ENCODE measurements at regions not wholly inside any gene's neighbourhood (a gene's known extent, or its start where the extent isn't known, plus 50 kb on each side); places are given as distances from the start of the nearest gene placed in this dataset.
A peak's percentile ranks its signal among the peaks of the same experiment; 100 is the strongest.
"Not testable (repeated sequence)": the region's sequence is repeated elsewhere in the genome, so short reads cannot be mapped to it uniquely, and the experiment has no call there.

DNA sequence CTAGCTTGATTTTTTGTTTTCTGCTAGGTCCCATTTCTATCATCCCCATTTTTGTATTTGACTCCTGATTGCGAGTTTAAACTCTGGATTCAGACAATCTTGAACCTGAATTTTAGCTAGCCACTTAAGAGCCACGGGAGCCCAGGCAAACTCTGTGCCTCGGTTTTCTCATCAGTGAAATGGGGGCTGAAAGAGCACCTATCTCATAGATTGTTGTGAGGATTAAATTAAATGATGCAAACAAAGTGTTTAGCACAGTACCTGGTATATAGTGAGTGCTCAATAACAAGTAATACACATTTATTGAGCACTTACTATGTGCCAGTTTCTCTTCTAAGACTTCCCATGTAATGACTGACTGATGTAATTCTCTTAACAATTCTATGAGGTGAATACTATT is 158.1 kb upstream of the POU3F1 start:
- no peak for DNase-seq

DNA sequence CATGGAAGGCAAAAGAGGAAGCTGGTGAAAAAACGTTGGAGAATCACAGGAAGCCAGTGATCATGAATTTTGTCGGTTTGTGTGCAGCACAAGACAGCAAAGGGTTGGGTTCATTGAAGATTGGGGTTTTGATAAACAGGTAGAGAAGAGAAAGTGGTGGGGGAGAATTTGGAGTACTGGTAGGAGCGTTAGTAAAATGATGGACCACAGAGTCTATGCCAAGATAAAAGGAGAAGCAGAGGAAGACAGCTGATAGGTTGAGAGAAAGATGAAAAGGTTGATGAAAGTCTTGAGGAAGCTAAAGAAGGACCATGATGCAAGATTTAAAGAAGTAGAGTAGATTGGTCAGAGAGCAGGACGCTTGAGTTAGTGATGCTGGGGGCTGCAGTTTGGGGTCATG is 156.8 kb upstream of the POU3F1 start:
- DNase-seq = no peak

GRCh38 chr1:38201431-38201830 is 154.8 kb upstream of the POU3F1 start:
- no peak for DNase-seq

DNA sequence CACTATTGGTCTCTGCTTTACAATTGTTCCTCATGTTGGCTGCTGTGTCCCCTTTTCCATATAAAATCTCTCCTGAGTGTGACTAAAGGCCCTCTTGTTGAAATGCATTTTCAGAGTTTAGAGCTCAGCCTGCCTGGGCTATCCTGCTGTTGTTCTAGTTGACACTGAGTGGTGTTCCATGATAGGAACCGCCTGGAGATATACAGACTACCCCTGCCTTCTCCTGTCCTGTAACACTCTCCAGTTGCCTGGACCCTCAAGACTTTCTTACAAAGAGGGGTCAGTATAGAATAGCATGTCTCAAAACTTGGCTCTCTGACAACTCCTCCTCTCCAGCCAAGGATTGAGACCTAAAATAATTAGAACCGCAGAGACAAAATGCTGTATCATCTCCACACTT is 152.0 kb upstream of the POU3F1 start:
- DNase-seq = no peak

- no peak for DNase-seq
Observed at GRCh38 chr1:38198099-38198498, 151.5 kb upstream of the POU3F1 start.

DNA sequence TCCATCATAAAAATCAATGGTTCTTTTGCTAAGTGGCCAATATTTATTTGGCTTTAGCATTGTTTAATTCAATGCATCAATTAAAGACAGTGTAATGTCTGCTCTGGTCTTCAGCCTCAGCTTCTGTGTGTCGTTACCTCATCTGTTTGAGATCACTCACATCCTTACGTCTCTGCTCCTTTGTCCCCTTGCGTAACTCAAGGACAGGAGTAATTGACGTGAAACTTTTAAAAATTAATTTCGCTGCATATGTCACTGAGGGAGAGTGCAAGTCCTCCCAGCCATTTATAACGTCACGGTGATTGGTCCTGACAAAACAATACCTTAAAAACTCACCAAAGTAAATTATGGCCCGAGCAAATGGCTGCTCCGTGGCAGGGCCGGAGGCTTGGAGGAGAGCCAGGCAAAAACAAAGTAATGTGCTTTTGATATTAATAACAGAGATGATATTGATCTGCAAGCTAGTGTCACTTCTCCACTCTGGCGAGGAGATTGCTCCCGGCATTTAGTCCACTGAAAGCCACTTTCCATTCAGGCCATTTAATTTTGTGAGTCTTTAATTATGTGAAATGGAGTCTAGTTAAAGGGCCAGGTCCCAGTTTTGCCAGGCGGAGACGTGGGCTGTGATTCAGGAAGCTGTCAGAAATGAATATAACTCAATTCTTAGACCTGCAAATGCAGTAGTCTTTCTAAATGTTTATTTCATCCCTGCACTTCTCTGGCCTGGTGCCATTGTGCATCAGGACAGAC is 150.9 kb upstream of the POU3F1 start:
- DNase-seq = no peak

GRCh38 chr1:38194472-38194871 is 147.9 kb upstream of the POU3F1 start:
- DNase-seq = no peak

DNA sequence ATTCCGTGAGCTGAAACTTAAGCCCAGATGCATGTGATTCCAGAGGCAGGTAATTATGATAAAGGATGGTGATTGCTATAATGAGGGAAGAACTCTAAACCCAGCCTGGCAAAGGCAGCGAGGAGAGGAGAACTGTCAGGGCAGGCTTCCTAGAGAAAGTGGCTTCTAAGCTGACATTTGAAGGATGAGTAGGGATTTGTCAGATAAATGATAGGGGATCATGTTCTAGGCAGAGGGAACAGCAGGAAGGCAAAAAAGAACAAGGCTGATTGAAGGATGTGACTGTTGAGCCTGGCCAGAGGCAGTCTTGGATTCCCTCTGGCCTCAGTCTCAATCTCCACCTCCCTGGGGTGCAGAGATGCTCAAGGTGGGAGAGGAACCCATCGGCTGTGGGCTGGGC is 146.4 kb upstream of the POU3F1 start:
- no peak for DNase-seq

- no peak for DNase-seq
Observed at GRCh38 chr1:38191461-38191860, 144.9 kb upstream of the POU3F1 start.

GRCh38 chr1:38190983-38191382 is 144.4 kb upstream of the POU3F1 start:
- DNase-seq = no peak

GRCh38 chr1:38187552-38187951 is 141.0 kb upstream of the POU3F1 start:
- DNase-seq = no peak

GRCh38 chr1:38186566-38186965 is 140.0 kb upstream of the POU3F1 start:
- no peak for DNase-seq

GRCh38 chr1:38185913-38186312 is 139.3 kb upstream of the POU3F1 start:
- no peak for DNase-seq

- no peak for DNase-seq
Observed at GRCh38 chr1:38183747-38184146, 137.2 kb upstream of the POU3F1 start.

DNA sequence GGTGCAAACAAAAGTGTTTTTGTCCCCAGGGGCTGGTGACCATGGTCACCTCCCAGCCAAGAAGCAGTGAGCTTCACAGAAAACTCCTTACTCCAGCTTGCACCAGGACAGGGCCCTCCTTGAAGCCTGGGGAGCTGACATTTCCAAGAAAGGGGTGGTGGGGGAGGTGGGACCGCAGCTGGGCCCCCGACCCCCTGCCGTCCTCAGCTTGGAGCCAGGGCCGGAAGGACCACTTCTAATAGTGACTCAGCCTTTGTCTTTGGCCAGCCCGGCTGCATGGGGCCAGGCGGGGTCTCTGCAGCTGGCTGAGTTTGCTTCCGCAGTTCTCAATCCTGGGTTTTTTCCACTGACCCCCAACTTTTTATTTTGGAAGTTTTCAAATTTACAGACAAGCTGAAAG is 136.5 kb upstream of the POU3F1 start:
- peak; percentile 40 for DNase-seq

DNA sequence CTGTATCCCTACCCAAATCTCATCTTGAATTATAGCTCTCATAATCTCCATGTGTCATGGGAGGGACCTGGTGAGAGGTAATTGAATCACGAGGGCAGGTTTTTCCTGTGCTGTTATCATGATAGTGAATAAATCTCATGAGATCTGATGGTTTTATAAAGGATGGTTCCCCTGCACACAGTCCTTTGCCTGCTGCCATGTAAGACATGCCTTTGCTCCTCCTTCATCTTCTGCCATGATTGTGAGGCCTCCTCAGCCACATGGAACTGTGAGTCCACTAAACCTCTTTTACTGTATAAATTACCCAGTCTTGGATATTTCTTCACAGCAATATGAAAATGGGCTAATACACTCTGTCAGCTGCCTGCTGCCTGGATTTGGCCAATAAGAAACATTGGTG is 133.8 kb upstream of the POU3F1 start:
- DNase-seq = not testable (repeated sequence)

- peak; percentile 45 for DNase-seq
Observed at GRCh38 chr1:38179483-38179882, 132.9 kb upstream of the POU3F1 start.

DNA sequence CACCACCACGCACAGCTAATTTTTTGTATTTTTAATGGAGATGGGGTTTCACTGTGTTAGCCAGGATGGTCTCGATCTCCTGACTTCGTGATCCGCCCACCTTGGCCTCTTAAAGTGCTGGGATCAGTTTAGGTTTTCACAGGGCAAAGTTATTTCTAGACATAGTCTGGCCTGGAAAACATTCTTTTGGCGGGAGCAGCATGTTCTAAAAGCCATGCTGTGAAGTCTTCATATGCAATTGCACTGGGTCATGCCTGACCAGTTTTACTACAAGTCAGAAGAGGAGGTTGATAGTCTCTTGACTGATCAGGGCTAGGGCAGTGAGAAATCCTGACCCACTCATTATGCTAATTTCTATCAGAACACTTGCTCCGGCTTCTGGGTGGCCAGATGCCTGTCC is 131.6 kb upstream of the POU3F1 start:
- no peak for DNase-seq

DNA sequence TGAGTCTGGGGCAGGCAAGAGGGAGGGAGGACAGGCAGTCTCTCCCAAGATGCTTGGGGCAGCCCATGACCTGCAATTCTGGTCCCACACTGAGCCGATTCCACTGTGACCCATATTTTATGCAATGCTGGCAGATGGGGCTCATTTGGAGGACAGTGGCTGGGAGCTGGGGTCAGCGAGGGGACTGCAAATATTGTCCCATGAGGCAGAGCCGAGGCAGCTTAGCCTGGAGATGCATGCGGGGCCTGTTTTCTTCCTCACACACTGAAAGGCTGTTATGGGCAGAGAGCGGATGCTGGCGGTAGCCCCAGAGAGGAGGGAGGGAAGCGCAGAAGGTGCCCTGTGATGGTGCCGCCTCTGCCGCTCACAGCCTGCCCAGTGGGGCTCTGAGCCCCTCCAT is 128.5 kb upstream of the POU3F1 start:
- no peak for DNase-seq

GRCh38 chr1:38173848-38174247 is 127.3 kb upstream of the POU3F1 start:
- no peak for DNase-seq

- no peak for DNase-seq
Observed at GRCh38 chr1:38173157-38173831, 126.7 kb upstream of the POU3F1 start.

DNA sequence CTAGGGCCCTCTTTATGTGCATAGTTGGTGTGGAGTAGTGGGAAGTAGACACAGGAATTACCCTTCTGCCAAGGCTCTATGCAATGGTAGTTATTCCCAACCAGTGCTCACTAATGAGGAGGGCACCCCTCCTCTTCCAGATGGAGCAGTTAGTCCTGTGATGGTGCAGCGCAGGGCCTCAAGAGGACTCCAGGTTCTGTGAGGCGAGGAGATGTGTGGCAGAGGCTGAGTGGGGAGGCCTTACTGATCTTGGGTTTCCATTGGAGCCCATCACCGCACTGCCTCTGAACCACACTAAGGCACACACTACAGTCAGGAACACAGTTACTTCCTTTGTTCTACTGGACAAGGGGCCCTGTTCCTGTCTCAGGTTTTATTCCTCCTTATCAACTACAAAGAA is 122.5 kb upstream of the POU3F1 start:
- no peak for DNase-seq

DNA sequence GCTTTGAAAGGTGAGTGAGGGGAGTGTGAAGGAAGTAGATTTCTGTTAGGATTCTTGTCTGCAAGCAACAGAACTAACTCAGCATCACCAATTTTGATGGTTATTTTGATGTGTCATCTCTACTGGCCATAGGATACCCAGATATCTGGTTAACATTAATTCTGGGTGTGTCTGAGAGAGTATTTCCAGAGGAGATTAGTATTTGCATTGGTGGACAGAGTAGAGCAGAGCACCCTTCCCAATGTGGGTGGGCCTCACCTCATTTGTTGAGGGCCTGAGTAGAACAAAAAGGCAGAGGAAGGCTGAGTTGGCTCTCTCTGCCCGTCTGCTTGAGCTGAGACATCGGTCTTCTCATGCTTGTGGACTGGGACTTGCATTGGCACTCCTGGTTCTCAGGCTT is 121.8 kb upstream of the POU3F1 start:
- no peak for DNase-seq

DNA sequence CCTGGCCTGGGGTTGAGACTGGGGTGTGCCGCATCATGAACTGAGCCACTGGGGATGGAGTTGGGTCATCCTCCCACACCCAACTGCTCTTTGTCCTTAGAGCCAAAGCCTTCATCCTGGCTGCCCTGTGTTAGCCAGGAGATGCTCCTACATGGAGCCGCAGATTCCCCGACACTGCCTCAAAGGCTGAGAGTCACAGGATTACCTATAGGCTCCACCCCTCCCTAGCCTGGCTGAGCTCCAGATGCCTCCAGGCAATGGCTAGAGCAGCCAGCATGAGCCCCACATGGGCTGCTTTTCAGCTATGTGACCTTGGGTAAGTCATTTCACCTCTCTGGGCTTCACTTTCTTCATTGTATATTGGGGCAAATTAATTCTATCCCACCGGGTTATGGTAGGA is 119.9 kb upstream of the POU3F1 start:
- DNase-seq = no peak

Measured in left hindlimb (tissue), 1 donor.